GM13976 (cell line): ENCODE measurements at regions not wholly inside any gene's neighbourhood (a gene's known extent, or its start where the extent isn't known, plus 50 kb on each side); places are given as distances from the start of the nearest gene placed in this dataset.

Experiments
- DNase-seq: peaks from one replicate; pipeline ENCODE4 v3.0.0; 2012; ENCODE audit warnings: low spot score
- CTCF ChIP-seq: IDR thresholded peaks from 2 replicates; pipeline ENCODE4 v1.5.1; 2012; ENCODE audit warnings: borderline replicate concordance, mild to moderate bottlenecking; ENCODE audit not compliant: insufficient read depth; ENCODE audit errors: extremely low read depth, missing control alignments, control extremely low read depth
- in situ Hi-C: fragments of 300-500 bp; cut with MboI; formaldehyde crosslinking; loops from one replicate; pipeline ENCODE4 v1.12.0; 2022; ENCODE audit warnings: low sequenced_read_pairs, mixed read lengths, inconsistent platforms; ENCODE audit not compliant: unreplicated experiment

GRCh38 chr7:4449263-4449662, 232.8 kb upstream of the FOXK1 start:
- in situ Hi-C loops, result no loop called here
- DNase-seq, result no peak
- no peak for TF ChIP-seq CTCF

- in situ Hi-C loops, result no loop called here
- TF ChIP-seq CTCF, result no peak
- no peak for DNase-seq
These were observed 231.6 kb upstream of the FOXK1 start for GRCh38 chr7:4450483-4450882.

GRCh38 chr7:4460597-4460996, 221.5 kb upstream of the FOXK1 start:
- DNase-seq, result no peak
- TF ChIP-seq CTCF, result no peak
- in situ Hi-C loops, result no loop called here

- in situ Hi-C loops, result no loop called here
- DNase-seq, result no peak
- no peak for TF ChIP-seq CTCF
These were observed 220.6 kb upstream of the FOXK1 start for GRCh38 chr7:4461531-4461930.

GRCh38 chr7:4468320-4469102, 213.6 kb upstream of the FOXK1 start:
- no peak for DNase-seq
- in situ Hi-C loops, result no loop called here
- no peak for TF ChIP-seq CTCF

GRCh38 chr7:4470246-4470645, 211.8 kb upstream of the FOXK1 start:
- in situ Hi-C loops, result no loop called here
- TF ChIP-seq CTCF, result no peak
- no peak for DNase-seq

GRCh38 chr7:4472728-4473127, 209.4 kb upstream of the FOXK1 start:
- in situ Hi-C loops, result no loop called here
- DNase-seq, result no peak
- no peak for TF ChIP-seq CTCF
